ENCODE measurements at regions not wholly inside any gene's neighbourhood (a gene's known extent, or its start where the extent isn't known, plus 50 kb on each side); places are given as distances from the start of the nearest gene placed in this dataset.

DNA sequence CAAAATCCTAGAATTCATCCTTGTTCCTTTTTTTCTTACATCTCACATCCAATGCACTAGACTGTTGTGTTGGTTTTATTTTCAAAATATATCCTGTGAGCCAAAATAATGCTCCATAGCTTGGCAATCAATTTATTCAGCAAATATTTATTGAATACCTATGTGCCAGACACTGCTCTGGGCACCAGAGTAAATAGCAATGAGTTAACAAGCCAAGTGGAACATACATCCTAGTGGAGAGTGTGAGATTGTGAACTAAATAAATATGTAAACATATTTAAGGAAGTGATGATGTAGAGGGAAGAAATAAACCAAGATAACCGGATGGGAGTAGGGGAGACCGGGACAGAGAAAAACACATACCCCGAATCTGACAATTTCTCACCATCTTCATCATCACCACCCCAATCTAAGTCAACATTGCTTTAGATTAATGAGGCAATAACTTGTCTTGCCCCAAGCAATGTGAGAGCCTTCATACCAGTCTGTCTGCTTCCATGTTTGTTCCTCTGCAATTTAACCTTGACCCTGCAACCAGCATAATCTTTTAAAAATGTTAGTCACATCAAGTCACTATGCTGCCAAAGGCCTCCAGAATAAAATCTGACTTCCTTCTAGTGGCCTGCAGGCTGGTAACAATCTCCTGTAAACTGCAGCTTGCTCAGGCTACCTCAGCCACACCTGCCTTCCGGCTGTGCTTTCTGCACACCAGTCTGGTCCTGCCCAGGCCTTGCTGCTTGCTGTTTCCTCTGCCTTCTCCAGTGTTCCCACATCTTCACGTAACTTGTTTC lies 199.2 kb downstream of the DLEU7 start:
- DNase-seq (ENCODE audit: low read depth) = no peak
- no peak overlapping the region for H3K4me3 ChIP-seq (ENCODE audit: low read depth, low read length)
- TF ChIP-seq, protein P1, sequence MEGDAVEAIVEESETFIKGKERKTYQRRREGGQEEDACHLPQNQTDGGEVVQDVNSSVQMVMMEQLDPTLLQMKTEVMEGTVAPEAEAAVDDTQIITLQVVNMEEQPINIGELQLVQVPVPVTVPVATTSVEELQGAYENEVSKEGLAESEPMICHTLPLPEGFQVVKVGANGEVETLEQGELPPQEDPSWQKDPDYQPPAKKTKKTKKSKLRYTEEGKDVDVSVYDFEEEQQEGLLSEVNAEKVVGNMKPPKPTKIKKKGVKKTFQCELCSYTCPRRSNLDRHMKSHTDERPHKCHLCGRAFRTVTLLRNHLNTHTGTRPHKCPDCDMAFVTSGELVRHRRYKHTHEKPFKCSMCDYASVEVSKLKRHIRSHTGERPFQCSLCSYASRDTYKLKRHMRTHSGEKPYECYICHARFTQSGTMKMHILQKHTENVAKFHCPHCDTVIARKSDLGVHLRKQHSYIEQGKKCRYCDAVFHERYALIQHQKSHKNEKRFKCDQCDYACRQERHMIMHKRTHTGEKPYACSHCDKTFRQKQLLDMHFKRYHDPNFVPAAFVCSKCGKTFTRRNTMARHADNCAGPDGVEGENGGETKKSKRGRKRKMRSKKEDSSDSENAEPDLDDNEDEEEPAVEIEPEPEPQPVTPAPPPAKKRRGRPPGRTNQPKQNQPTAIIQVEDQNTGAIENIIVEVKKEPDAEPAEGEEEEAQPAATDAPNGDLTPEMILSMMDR (IDR thresholded peaks at IDR 0.05; ENCODE audit: low read depth, low read length, missing control alignments) = no peak

DNA sequence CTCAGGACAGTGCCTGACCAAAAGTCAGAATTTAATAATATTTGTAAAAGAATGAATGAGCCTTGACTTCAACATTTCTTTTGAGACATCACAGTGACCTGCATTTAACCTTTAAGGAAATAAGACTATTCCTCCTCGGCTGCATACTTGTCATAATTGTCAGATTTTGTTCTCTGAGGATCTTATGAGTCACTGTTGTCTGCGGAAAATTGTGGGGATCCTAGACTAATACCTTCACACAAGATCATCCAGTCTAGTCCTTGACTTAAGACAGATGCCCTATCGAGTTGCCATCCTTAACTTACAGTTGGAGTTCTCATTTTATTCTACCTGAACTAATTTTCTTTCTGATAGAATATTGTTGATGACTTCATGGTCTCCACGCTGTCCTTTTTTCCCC lies 198.4 kb downstream of the DLEU7 start:
- no peak for DNase-seq (ENCODE audit: low read depth)
- H3K4me3 ChIP-seq (ENCODE audit: low read depth, low read length) = no peak overlapping the region
- TF ChIP-seq, protein P1 (IDR thresholded peaks at IDR 0.05; ENCODE audit: low read depth, low read length, missing control alignments) = no peak

DNA sequence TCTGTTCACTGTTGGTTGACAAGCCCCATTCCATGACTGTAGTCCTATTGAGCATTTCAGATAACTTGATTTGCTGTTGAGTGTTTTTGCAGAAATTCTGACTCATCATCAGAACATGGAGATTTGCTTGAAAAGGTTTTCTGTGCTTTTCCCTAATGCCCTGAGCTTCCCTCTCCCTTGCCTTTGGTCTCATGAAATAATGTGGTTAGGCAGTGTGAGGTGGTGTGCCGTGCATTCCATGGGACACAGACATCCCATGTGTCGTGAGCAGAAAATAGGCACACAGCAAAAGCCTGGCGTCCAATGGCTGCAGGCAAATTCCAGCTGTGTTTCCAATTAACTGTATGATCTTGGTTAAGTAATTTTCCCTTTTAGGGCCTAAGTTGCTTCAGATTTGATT lies 197.4 kb downstream of the DLEU7 start:
- no peak overlapping the region for H3K4me3 ChIP-seq (ENCODE audit: low read depth, low read length)
- DNase-seq (ENCODE audit: low read depth) = no peak
- TF ChIP-seq, protein P1 (IDR thresholded peaks at IDR 0.05; ENCODE audit: low read depth, low read length, missing control alignments) = no peak

DNA sequence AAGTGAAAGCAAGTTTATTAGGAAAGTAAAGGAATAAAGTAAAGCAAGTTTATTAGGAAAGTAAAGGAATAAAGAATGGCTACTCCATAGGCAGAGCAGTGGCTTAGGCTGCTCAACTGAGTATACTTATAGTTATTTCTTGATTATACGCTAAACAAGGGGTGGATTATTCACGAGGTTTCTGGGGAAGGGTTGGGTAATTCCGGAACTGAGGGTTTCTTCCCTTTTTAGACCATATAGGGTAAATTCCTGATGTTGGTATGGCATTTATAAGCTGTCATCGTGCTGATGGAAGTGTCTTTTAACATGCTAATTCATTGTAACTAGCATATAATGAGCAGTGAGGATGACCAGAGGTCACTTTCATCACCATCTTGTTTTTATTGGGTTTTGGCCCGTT lies 194.3 kb downstream of the DLEU7 start:
- TF ChIP-seq, protein P1 (IDR thresholded peaks at IDR 0.05; ENCODE audit: low read depth, low read length, missing control alignments) = no peak
- H3K4me3 ChIP-seq (ENCODE audit: low read depth, low read length) = no peak overlapping the region
- DNase-seq (ENCODE audit: low read depth) = no peak

DNA sequence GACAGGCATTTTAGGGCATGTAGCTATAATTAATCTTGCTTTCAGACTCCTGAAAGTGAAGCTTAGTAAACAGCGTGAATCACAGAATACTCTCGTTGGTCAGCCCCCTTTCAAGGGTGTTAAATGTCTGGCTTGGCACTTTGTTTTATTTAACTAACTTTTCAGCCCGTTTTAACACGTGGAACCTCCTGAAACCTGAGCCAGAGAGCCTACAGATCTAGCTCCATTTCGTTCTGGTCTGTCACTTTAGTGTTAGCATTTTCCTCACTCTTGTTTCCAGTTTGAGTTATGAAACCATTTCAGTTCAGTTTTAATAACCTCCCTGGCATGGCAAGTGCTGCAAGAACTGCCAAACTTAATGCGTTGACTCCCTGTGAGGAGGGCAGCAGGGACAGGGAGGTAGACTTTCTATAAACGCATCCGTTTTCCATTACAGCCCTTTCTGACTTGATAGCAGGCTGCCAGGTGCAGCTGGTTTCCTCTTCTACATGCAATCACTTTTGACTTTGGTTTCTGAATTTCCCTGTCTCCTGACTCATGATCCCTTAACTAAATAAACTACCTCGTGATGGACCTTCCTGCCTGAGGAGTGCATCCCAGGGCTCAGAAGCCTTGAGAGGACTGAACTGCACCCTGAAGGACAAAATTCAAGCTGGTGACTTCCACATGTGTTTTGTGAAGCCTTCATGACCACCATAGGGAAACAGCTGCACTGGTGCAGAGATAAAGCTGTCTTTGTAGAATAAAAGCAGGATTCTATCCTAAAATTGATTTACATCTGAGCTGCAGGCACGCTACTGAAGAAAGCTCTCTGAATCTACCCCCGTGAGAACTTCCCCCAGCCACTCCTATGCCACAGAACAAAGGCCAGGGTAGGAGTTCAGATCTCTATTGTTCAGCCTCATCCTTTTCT lies 192.6 kb downstream of the DLEU7 start:
- DNase-seq (ENCODE audit: low read depth) = no peak
- TF ChIP-seq, protein P1 (IDR thresholded peaks at IDR 0.05; ENCODE audit: low read depth, low read length, missing control alignments) = no peak

DNA sequence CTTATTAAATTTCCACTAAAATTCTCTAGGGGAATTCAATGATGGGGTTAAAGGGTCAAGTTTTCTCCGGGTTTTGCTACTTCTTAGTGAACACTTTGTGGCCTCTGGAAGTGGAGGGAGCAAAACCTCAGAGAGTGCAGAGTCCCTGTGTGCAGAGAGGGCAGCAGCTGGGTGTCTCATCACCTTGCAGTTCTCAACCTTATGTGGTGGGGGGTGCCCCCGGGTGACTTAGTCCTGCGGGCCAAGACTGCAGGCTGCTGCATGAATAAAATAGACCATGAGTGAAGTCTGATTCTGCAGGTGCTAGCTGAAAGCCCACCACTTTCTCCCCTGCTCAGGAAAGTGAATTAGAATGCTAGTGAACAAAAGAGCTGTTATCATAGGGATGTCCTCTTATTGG lies 191.6 kb downstream of the DLEU7 start:
- DNase-seq (ENCODE audit: low read depth) = no peak
- TF ChIP-seq, protein P1 (IDR thresholded peaks at IDR 0.05; ENCODE audit: low read depth, low read length, missing control alignments) = no peak
- no peak overlapping the region for H3K4me3 ChIP-seq (ENCODE audit: low read depth, low read length)

More for the DNA sequence above, 192.6 kb downstream of the DLEU7 start:
- no peak overlapping the region for H3K4me3 ChIP-seq (ENCODE audit: low read depth, low read length)

All from GM12864 (cell line).